GM19043 (cell line): ENCODE measurements at regions not wholly inside any gene's neighbourhood (a gene's known extent, or its start where the extent isn't known, plus 50 kb on each side); places are given as distances from the start of the nearest gene placed in this dataset.
"Not testable (repeated sequence)": the region's sequence is repeated elsewhere in the genome, so short reads cannot be mapped to it uniquely, and the experiment has no call there.

ENCODE experiments used
- ATAC-seq: cut with Tn5 transposase; IDR thresholded peaks from one replicate; pipeline ENCODE4 v1.9.1; 2021; ENCODE audit warnings: low read depth; ENCODE audit not compliant: unreplicated experiment

- no peak for ATAC-seq
Observed at GRCh38 chr5:126117044-126117443, 306.2 kb upstream of the GRAMD2B start.

GRCh38 chr5:126119887-126120442 is 303.2 kb upstream of the GRAMD2B start:
- no peak for ATAC-seq

DNA sequence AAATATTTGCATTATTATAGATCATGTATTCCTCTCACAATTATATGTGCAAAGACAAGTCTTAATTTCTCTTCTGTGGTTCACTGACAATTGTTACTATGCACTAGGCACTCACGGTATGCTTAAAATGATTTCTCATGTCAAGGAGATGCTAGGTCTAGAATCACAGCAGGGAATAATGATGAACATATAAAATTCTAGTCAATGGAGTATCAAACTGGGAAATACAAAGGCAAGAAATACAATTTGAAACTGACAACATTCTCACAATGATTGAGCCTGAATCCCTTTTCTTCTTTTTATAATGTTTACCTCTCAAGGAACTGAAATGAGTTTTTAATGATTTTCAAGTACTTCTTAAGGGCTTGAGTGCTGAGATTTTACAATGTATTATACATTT is 302.3 kb upstream of the GRAMD2B start:
- no peak for ATAC-seq

GRCh38 chr5:126122942-126123341 is 300.3 kb upstream of the GRAMD2B start:
- no peak for ATAC-seq

DNA sequence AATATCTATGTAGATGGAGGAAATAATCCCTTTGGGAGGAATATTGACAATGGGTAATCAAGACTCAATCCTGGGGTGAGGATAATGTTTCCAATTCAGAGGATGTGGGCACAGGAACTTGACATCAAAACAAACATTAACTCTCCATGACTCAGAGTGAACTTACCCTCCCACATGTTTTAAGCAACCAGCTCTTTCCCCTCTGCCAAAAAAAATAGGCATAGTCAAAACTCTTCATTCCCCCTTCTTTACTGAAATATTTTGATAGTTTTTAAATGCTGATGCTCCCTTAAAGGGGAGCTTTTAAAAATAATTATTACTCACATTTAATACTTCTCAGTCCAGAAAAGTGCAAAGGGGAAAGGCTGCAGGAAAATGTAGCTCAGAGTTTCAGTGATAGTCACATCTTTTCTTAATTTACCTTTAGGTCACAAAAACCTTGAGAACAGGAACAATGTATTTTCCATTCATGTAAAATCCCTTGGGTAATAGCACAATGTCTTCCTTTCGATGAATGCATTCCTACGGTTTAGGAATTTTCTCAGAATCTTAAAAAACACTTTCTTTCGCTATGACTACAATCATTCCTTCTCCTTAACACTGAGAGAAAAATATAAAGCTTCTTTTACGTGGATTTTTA is 298.4 kb upstream of the GRAMD2B start:
- no peak for ATAC-seq

- ATAC-seq = no peak
Observed at GRCh38 chr5:126125407-126125806, 297.8 kb upstream of the GRAMD2B start.

DNA sequence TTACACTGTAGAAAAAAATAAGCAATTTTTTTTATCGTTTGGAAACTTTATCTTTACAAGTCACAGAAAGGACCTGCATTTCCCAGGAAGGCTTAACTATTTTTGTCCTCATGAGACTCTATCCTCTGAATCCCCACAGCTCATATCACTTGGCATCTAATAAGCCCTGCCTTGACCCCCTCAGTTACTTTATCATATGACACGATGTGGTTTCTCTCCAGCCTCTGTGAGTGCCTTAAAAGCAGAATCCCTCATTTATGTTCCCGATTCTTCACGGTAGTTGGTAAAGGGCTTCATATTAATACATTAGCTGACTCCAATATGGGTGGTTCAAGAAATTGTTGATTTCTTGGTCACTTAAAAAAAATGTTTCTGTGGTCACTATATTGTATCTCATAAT is 296.6 kb upstream of the GRAMD2B start:
- no peak for ATAC-seq

DNA sequence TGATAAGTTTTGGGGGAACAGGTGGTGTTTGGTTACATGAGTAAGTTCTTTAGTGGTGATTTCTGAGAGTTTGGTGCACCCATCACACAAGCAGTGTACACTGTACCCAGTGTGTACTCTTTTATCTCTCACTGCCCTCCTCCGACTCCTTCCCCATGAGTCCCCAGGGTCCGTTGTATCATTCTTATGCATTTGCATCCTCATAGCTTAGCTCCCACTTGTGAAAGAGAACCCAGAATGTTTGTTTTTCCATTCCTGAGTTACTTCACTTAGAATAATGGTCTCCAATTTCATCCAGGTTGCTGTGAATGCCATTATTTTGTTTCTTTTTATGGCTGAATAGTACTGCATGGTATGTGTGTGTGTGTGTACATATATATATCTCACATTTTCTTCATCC is 295.8 kb upstream of the GRAMD2B start:
- not testable (repeated sequence) for ATAC-seq

DNA sequence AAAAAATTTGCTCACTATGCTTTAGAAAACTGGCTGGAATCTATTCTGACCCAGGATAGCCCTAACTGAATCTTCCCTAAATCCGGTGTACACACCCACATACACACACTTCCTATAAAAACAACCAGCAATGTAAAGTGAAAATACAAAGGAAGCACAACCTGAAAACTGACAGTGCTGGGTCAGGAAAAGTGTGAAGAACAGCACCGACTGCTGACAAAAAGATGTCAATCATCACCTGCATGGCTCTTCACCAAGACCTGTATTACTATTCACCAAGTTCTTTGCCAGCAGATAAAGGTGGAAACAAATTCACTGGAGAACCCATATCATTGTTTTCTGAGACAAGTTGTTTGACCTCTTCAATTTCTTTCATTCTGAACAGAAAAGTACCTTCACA is 293.8 kb upstream of the GRAMD2B start:
- no peak for ATAC-seq

DNA sequence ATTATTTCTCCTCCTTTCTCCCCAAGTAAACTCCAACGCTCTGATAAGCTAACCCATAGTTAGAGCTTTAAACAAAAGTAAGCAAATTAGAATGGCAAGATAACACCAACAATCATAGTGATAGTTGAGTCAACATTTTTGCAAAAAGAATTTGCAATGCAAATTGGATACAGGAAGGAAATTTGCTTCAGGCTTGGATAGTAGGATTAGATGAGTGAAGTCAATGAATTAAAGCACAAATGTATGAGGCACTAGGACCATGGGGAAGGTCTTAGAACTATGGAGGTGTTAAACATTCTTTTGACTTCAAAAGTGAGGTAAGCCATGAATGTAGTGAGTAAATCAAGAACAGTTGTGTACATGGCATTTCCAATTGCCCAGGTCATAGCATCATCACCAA is 289.8 kb upstream of the GRAMD2B start:
- ATAC-seq = no peak

DNA sequence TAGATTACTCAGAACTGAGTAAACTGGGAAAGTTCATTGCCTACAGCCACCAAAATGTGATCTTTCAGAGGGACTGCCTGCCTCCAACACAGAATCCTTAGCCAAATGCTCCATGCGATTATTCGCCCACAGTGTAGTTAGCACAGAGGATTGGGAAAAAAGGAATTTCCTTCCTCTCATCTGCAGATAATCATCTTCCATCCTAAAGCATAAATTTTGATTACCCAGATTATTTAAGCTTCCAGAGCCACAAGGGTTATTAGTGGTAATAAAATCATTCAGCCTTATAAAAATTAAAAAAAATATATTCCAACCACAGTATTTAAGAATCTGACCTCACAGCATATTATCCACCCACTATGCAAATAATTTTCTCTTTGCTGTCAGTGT is 285.3 kb upstream of the GRAMD2B start:
- no peak for ATAC-seq

DNA sequence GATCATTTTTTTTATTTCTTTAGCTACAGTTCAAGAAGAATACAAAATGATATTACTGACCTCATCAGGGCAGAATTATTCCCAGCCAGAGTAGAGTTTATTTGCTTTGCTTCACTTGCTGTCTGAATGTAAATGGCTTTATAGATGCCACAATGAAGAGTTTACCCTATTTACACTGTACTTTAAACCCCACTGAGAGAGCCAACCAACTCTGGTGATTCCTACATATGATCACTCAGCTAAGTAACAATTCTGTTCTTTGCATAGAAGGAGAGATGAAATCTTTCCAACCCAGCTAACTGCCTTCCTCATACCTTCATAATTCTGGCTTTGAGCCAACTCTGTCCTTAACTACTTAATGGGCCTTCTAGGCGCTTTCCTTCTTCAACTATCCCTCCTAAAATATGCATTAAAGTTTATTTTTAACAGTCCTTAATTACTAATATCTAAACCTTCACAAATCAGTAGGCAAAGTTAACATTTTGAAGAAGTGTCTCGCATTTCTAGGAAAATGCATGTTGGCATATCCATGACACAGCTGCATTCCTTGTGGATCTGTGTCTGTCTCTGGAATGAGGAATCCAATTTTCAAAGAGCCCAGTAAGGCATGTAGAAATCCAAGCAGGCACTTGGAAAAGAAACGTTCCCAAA is 284.8 kb upstream of the GRAMD2B start:
- ATAC-seq = no peak

- ATAC-seq = no peak
Observed at GRCh38 chr5:126139086-126139485, 284.1 kb upstream of the GRAMD2B start.

- no peak for ATAC-seq
Observed at GRCh38 chr5:126139773-126140172, 283.4 kb upstream of the GRAMD2B start.

GRCh38 chr5:126143622-126144021 is 279.6 kb upstream of the GRAMD2B start:
- no peak for ATAC-seq

- ATAC-seq = not testable (repeated sequence)
Observed at GRCh38 chr5:126150319-126150718, 272.9 kb upstream of the GRAMD2B start.

- not testable (repeated sequence) for ATAC-seq
Observed at GRCh38 chr5:126155298-126155697, 267.9 kb upstream of the GRAMD2B start.

DNA sequence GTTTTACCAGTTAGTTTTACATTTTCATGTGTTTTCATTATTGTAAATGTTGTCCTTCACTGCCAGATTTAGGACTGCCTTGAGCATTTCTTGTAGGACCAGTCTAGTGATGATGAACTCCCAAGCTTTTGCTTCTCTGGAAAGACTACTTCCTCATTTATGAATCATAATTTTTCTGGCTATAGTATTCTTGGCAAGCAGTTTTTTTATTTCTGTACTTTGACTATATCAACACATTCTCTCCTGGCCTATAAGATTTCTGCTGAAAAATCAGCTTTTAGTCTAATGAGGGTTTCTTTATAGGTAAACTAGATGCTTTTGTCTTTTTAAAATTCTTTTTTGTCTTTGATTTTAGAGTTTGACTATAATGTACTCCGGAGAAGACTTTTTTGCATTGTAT is 256.8 kb upstream of the GRAMD2B start:
- ATAC-seq = no peak

GRCh38 chr5:126168785-126169184 is 254.4 kb upstream of the GRAMD2B start:
- ATAC-seq = no peak

DNA sequence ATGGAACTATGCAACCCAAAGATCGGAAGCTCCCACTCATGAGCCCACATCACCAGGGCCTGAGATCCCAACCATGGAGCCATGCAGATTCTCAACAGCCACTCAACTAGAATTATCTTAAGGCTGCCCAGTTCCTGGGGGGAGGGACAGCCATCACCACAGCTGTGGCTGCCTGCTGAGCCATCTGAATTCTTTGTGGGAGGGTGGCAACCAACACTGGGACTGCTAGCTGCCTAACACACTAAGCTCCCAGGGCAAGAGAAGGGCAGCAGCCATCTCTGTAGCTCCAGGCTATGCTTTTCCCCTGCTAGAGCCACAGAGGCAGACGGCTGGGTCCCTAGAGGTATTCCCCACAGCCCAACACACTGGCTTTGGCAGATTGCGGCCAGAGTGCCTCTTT is 251.3 kb upstream of the GRAMD2B start:
- ATAC-seq = no peak

GRCh38 chr5:126172812-126173211 is 250.4 kb upstream of the GRAMD2B start:
- no peak for ATAC-seq

DNA sequence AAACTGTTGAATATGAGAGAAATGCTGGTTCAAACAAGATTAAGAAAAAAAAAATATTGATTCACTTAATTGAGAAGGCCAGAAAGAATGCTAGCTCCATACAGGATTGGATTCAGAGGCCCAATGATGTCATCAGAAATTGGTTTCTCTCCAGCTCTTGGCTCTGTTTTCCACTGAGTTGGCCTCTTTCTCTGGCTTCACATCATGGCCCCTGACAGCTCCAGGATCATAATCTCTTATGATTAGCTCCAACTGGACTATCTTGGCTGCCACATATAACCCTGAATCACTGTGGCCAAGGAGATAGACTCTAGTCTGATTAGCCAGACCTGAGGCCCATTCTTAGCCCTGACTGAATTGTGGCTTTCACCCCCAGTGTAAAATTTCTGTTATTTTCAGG is 244.7 kb upstream of the GRAMD2B start:
- no peak for ATAC-seq
